Endodermal cell (in vitro differentiated cells): ENCODE measurements at regions not wholly inside any gene's neighbourhood (a gene's known extent, or its start where the extent isn't known, plus 50 kb on each side); places are given as distances from the start of the nearest gene placed in this dataset.

Experiments used
- DNase-seq: peaks from one replicate; pipeline ENCODE4 v3.0.0-alpha.2; 2017
- H3K27ac ChIP-seq: 2 replicates; pipeline ENCODE4 v1.5.1; 2013; ENCODE audit warnings: mild to moderate bottlenecking, low read depth, low read length, moderate library complexity
- H3K27me3 ChIP-seq: 2 replicates; pipeline ENCODE4 v1.6.1; 2013; ENCODE audit warnings: mild to moderate bottlenecking, low read length, moderate library complexity; ENCODE audit not compliant: insufficient read depth, control insufficient read depth, poor library complexity, severe bottlenecking
- H3K36me3 ChIP-seq: 2 replicates; pipeline ENCODE4 v1.7.0; 2013; ENCODE audit warnings: mild to moderate bottlenecking, low read length, moderate library complexity; ENCODE audit not compliant: control insufficient read depth, insufficient read depth
- H3K4me1 ChIP-seq: one replicate; pipeline ENCODE4 v1.7.0; 2013; ENCODE audit warnings: low read length; ENCODE audit not compliant: control insufficient read depth, insufficient read depth
- H3K4me3 ChIP-seq: 2 replicates; pipeline ENCODE4 v1.5.1; 2013; ENCODE audit warnings: mild to moderate bottlenecking, low read length, moderate library complexity
- H3K9ac ChIP-seq: 2 replicates; pipeline ENCODE4 v1.6.1; 2013; ENCODE audit warnings: mild to moderate bottlenecking, low read length, moderate library complexity; ENCODE audit not compliant: poor library complexity, severe bottlenecking; ENCODE audit errors: extremely low read depth
- H3K9me3 ChIP-seq: 2 replicates; pipeline ENCODE4 v1.6.1; 2013; ENCODE audit warnings: mild to moderate bottlenecking, low read length, moderate library complexity; ENCODE audit not compliant: control insufficient read depth
- H3K27ac Mint-ChIP-seq: 2 replicates; pipeline ENCODE4 v1.8.0; 2020; ENCODE audit warnings: mixed read lengths
- H3K27me3 Mint-ChIP-seq: 2 replicates; pipeline ENCODE4 v1.8.0; 2021; ENCODE audit warnings: mild to moderate bottlenecking, mixed read lengths; ENCODE audit not compliant: insufficient read depth
- H3K36me3 Mint-ChIP-seq: 2 replicates; pipeline ENCODE4 v1.8.0; 2020; ENCODE audit warnings: low read depth, mixed read lengths
- H3K4me1 Mint-ChIP-seq: 2 replicates; pipeline ENCODE4 v1.8.0; 2020; ENCODE audit warnings: mixed read lengths
- H3K4me3 Mint-ChIP-seq: 2 replicates; pipeline ENCODE4 v1.8.0; 2020; ENCODE audit warnings: mild to moderate bottlenecking, moderate library complexity, mixed read lengths
- H3K9me3 Mint-ChIP-seq: 2 replicates; pipeline ENCODE4 v1.8.0; 2020; ENCODE audit warnings: mild to moderate bottlenecking, mixed read lengths
- CTCF ChIP-seq: fragments of 200-600 bp; sonication (generic); conservative IDR thresholded peaks from 2 replicates; pipeline ENCODE4 v1.5.0; 2021; ENCODE audit warnings: antibody characterized with exemption, mild to moderate bottlenecking
- WGBS, 2 experiments: methylation state at CpG; one replicate each; pipeline versions ENCODE4 v1.1.5 to v1.1.7; 2013; ENCODE audit warnings: missing lambda C conversion rate in 2 of 2, mixed read lengths in 1 of 2; ENCODE audit not compliant: insufficient coverage in 1 of 2, insufficient read length in 1 of 2; 5-methylcytosine and 5-hydroxymethylcytosine counted together

- H3K36me3 ChIP-seq = no peaks in the 10 kb centered on the region
- 83 to 92% methylated on average over 2 to 3 of the region's 3 CpGs for WGBS, 2 experiments
- H3K4me1 Mint-ChIP-seq = peaks cover 26% of the 10 kb centered on the region
Observed at GRCh38 chr10:36038316-36038955, 396.3 kb upstream of the FZD8 start.

GRCh38 chr10:36036137-36036536 lies 394.0 kb upstream of the FZD8 start:
- H3K4me3 ChIP-seq = no peak overlapping the region
- no peaks in the 10 kb centered on the region for H3K36me3 ChIP-seq
- TF ChIP-seq CTCF = no peak
- Mint-ChIP-seq H3K4me3 (no peak overlapping the region), H3K27ac (no peak overlapping the region), H3K27me3 (peaks cover 62% of the 10 kb centered on the region), H3K4me1 (peaks cover 19% of the 10 kb centered on the region), H3K9me3 (no peaks in the 10 kb centered on the region), H3K36me3 (no peaks in the 10 kb centered on the region)
- H3K4me1 ChIP-seq = peaks cover 7% of the 10 kb centered on the region
- no peak overlapping the region for H3K27ac ChIP-seq
- DNase-seq = no peak
- no peaks in the 10 kb centered on the region for H3K9me3 ChIP-seq
- 96 to 100% methylated on average over 1 to 5 of the region's 5 CpGs for WGBS, 2 experiments
- peaks cover 25% of the 10 kb centered on the region for H3K27me3 ChIP-seq
- no peak overlapping the region for H3K9ac ChIP-seq

More at GRCh38 chr10:36038316-36038955, 396.3 kb upstream of the FZD8 start:
- peaks cover 13% of the 10 kb centered on the region for H3K27me3 ChIP-seq
- H3K36me3 Mint-ChIP-seq = no peaks in the 10 kb centered on the region
- no peak for TF ChIP-seq CTCF
- H3K9me3 Mint-ChIP-seq = peaks cover 1% of the 10 kb centered on the region
- no peak for DNase-seq
- H3K4me3 Mint-ChIP-seq = no peak overlapping the region
- H3K27me3 Mint-ChIP-seq = peaks cover 50% of the 10 kb centered on the region
- H3K4me1 ChIP-seq = peaks cover 8% of the 10 kb centered on the region
- no peak overlapping the region for H3K27ac Mint-ChIP-seq
- H3K9me3 ChIP-seq = no peaks in the 10 kb centered on the region
- H3K4me3 ChIP-seq = no peak overlapping the region
- H3K9ac ChIP-seq = no peak overlapping the region
- no peak overlapping the region for H3K27ac ChIP-seq

GRCh38 chr10:36033808-36034207 lies 391.7 kb upstream of the FZD8 start:
- peaks cover 17% of the 10 kb centered on the region for H3K4me1 Mint-ChIP-seq
- no peak overlapping the region for H3K27ac Mint-ChIP-seq
- Histone ChIP-seq H3K4me3 (no peak overlapping the region), H3K4me1 (peaks cover 1% of the 10 kb centered on the region), H3K27ac (no peak overlapping the region), H3K36me3 (no peaks in the 10 kb centered on the region), H3K27me3 (peaks cover 25% of the 10 kb centered on the region), H3K9ac (no peak overlapping the region), H3K9me3 (no peaks in the 10 kb centered on the region)
- H3K36me3 Mint-ChIP-seq = no peaks in the 10 kb centered on the region
- DNase-seq = no peak
- H3K9me3 Mint-ChIP-seq = no peaks in the 10 kb centered on the region
- H3K4me3 Mint-ChIP-seq = no peak overlapping the region
- peaks cover 51% of the 10 kb centered on the region for H3K27me3 Mint-ChIP-seq
- no peak for TF ChIP-seq CTCF
